ENCODE measurements at regions not wholly inside any gene's neighbourhood (a gene's known extent, or its start where the extent isn't known, plus 50 kb on each side); places are given as distances from the start of the nearest gene placed in this dataset.

GRCh38 chr5:176739461-176740051 lies 70.8 kb upstream of the UNC5A start:
- H3K27me3 ChIP-seq: peaks cover 2 to 36% (median 15%) of the 10 kb centered on the region in 4 donors
- TF ChIP-seq POLR2AphosphoS5 (IDR thresholded peaks at IDR 0.05) (no peak), POLR2A (IDR thresholded peaks at IDR 0.05) (no peak), EP300 (IDR thresholded peaks at IDR 0.05) (no peak), CTCF (IDR thresholded peaks at IDR 0.05) (no peak)
- peaks cover 4 to 13% (median 10%) of the 10 kb centered on the region in 4 donors for H3K4me1 ChIP-seq
- no peaks in the 10 kb centered on the region for H3K9me3 ChIP-seq
- no peak for ATAC-seq (ENCODE audit: low FRiP score in 2 of 2)
- no peaks in the 10 kb centered on the region for H3K36me3 ChIP-seq
- 18 to 25% methylated on average over 26 of the region's 26 CpGs for WGBS, 2 donors
- no peak overlapping the region for H3K4me3 ChIP-seq
- H3K27ac ChIP-seq: no peak overlapping the region
- peak in 1 of 2 donors; percentile 15 for DNase-seq

GRCh38 chr5:176740131-176740701 lies 70.1 kb upstream of the UNC5A start:
- 60 to 68% methylated on average over 15 to 16 of the region's 16 CpGs for WGBS, 2 donors
- TF ChIP-seq POLR2A (IDR thresholded peaks at IDR 0.05) (no peak), CTCF (IDR thresholded peaks at IDR 0.05) (no peak), POLR2AphosphoS5 (IDR thresholded peaks at IDR 0.05) (no peak), EP300 (IDR thresholded peaks at IDR 0.05) (no peak)
- DNase-seq (peak in 1 of 2 donors; percentile 1), ATAC-seq (ENCODE audit: low FRiP score in 2 of 2) (no peak)
- no peak overlapping the region for H3K27ac ChIP-seq
- H3K4me1 ChIP-seq: peaks cover 4 to 13% (median 10%) of the 10 kb centered on the region in 4 donors
- peaks cover 2 to 39% (median 16%) of the 10 kb centered on the region in 4 donors for H3K27me3 ChIP-seq
- H3K36me3 ChIP-seq: no peaks in the 10 kb centered on the region
- no peak overlapping the region for H3K4me3 ChIP-seq
- H3K9me3 ChIP-seq: no peaks in the 10 kb centered on the region

GRCh38 chr5:176740702-176741496 lies 69.5 kb upstream of the UNC5A start:
- H3K4me1 ChIP-seq: peaks cover 4 to 13% (median 10%) of the 10 kb centered on the region in 4 donors
- peaks cover 2 to 39% (median 16%) of the 10 kb centered on the region in 4 donors for H3K27me3 ChIP-seq
- no peak overlapping the region for H3K27ac ChIP-seq
- ATAC-seq (ENCODE audit: low FRiP score in 2 of 2) (no peak), DNase-seq (peak in 1 of 2 donors; percentile 17)
- H3K4me3 ChIP-seq: no peak overlapping the region
- TF ChIP-seq POLR2A (IDR thresholded peaks at IDR 0.05) (no peak), EP300 (IDR thresholded peaks at IDR 0.05) (no peak), POLR2AphosphoS5 (IDR thresholded peaks at IDR 0.05) (no peak), CTCF (IDR thresholded peaks at IDR 0.05) (no peak)
- H3K36me3 ChIP-seq: no peaks in the 10 kb centered on the region
- WGBS, 2 donors: 63 to 68% methylated on average over 14 to 24 of the region's 24 CpGs
- H3K9me3 ChIP-seq: no peaks in the 10 kb centered on the region

- DNase-seq: peak in 1 of 2 donors; percentile 8
- H3K9me3 ChIP-seq: no peaks in the 10 kb centered on the region
- TF ChIP-seq POLR2A (IDR thresholded peaks at IDR 0.05) (no peak), POLR2AphosphoS5 (IDR thresholded peaks at IDR 0.05) (no peak), CTCF (IDR thresholded peaks at IDR 0.05) (no peak), EP300 (IDR thresholded peaks at IDR 0.05) (no peak)
- no peak overlapping the region for H3K4me3 ChIP-seq
- H3K4me1 ChIP-seq: peaks cover 4 to 13% (median 10%) of the 10 kb centered on the region in 4 donors
- no peaks in the 10 kb centered on the region for H3K36me3 ChIP-seq
- WGBS, 2 donors: 73 to 76% methylated on average over 9 to 11 of the region's 11 CpGs
- no peak for ATAC-seq (ENCODE audit: low FRiP score in 2 of 2)
- no peak overlapping the region for H3K27ac ChIP-seq
- H3K27me3 ChIP-seq: peaks cover 2 to 33% (median 19%) of the 10 kb centered on the region in 4 donors
These were observed 68.7 kb upstream of the UNC5A start for GRCh38 chr5:176741561-176742211.
